ENCODE measurements at regions not wholly inside any gene's neighbourhood (a gene's known extent, or its start where the extent isn't known, plus 50 kb on each side); places are given as distances from the start of the nearest gene placed in this dataset.

DNA sequence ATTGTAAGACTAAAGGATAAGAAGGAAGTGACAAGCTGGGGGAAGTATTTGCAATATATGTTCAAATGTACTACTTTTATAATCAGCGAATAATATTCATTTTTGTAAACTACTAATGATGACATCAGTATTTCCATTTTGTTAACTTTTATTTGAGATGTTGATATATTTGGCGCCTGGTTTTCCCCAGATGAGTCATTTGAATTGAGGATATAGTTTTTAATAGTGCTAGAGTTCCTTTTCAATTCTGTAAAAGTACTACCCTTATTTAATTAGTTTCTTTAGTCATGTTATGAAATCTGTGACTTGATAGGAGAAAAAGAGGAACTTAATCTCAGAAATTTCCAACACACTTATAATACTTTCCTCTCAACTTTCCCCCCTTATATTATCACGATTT is 495.3 kb downstream of the IRS1 start:
- TF ChIP-seq, protein P1, sequence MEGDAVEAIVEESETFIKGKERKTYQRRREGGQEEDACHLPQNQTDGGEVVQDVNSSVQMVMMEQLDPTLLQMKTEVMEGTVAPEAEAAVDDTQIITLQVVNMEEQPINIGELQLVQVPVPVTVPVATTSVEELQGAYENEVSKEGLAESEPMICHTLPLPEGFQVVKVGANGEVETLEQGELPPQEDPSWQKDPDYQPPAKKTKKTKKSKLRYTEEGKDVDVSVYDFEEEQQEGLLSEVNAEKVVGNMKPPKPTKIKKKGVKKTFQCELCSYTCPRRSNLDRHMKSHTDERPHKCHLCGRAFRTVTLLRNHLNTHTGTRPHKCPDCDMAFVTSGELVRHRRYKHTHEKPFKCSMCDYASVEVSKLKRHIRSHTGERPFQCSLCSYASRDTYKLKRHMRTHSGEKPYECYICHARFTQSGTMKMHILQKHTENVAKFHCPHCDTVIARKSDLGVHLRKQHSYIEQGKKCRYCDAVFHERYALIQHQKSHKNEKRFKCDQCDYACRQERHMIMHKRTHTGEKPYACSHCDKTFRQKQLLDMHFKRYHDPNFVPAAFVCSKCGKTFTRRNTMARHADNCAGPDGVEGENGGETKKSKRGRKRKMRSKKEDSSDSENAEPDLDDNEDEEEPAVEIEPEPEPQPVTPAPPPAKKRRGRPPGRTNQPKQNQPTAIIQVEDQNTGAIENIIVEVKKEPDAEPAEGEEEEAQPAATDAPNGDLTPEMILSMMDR (IDR thresholded peaks at IDR 0.05), result no peak
- no peak for TF ChIP-seq POLR2A (IDR thresholded peaks at IDR 0.05)

Data from heart left ventricle (tissue), 13 donors.